ENCODE measurements at regions not wholly inside any gene's neighbourhood (a gene's known extent, or its start where the extent isn't known, plus 50 kb on each side); places are given as distances from the start of the nearest gene placed in this dataset.

GRCh38 chr2:193695367-193695766, 1500.6 kb upstream of the TMEFF2 start:
- no peak for DNase-seq (ENCODE audit: low spot score)
- Histone ChIP-seq H3K4me3 (no peak overlapping the region), H3K27ac (no peak overlapping the region)
- no peak for TF ChIP-seq CTCF (IDR thresholded peaks at IDR 0.05)

- Histone ChIP-seq H3K27ac (no peak overlapping the region), H3K4me3 (no peak overlapping the region)
- DNase-seq (ENCODE audit: low spot score) = no peak
- TF ChIP-seq CTCF (IDR thresholded peaks at IDR 0.05) = no peak
Observed at GRCh38 chr2:193693758-193694157, 1499.0 kb upstream of the TMEFF2 start.

- H3K27ac ChIP-seq = no peak overlapping the region
- DNase-seq (ENCODE audit: low spot score) = no peak
- TF ChIP-seq CTCF (IDR thresholded peaks at IDR 0.05) = no peak
- H3K4me3 ChIP-seq = no peak overlapping the region
Observed at GRCh38 chr2:193690572-193690971, 1495.8 kb upstream of the TMEFF2 start.

- no peak for TF ChIP-seq CTCF (IDR thresholded peaks at IDR 0.05)
- no peak for DNase-seq (ENCODE audit: low spot score)
- Histone ChIP-seq H3K27ac (no peak overlapping the region), H3K4me3 (no peak overlapping the region)
Observed at GRCh38 chr2:193687195-193687594, 1492.5 kb upstream of the TMEFF2 start.

- no peak for TF ChIP-seq CTCF (IDR thresholded peaks at IDR 0.05)
- no peak overlapping the region for H3K27ac ChIP-seq
- no peak for DNase-seq (ENCODE audit: low spot score)
- no peak overlapping the region for H3K4me3 ChIP-seq
Observed at GRCh38 chr2:193679847-193680246, 1485.1 kb upstream of the TMEFF2 start.

GRCh38 chr2:193670478-193670877, 1475.7 kb upstream of the TMEFF2 start:
- no peak for TF ChIP-seq CTCF (IDR thresholded peaks at IDR 0.05)
- Histone ChIP-seq H3K27ac (no peak overlapping the region), H3K4me3 (no peak overlapping the region)
- DNase-seq (ENCODE audit: low spot score) = no peak

- DNase-seq (ENCODE audit: low spot score) = no peak
- no peak for TF ChIP-seq CTCF (IDR thresholded peaks at IDR 0.05)
Observed at GRCh38 chr2:193668557-193669323, 1474.0 kb upstream of the TMEFF2 start.

More at GRCh38 chr2:193668557-193669323, 1474.0 kb upstream of the TMEFF2 start:
- H3K4me3 ChIP-seq = no peak overlapping the region
- no peak overlapping the region for H3K27ac ChIP-seq
